ENCODE measurements at regions not wholly inside any gene's neighbourhood (a gene's known extent, or its start where the extent isn't known, plus 50 kb on each side); places are given as distances from the start of the nearest gene placed in this dataset.
"Not testable (repeated sequence)": the region's sequence is repeated elsewhere in the genome, so short reads cannot be mapped to it uniquely, and the experiment has no call there.

- no peaks in the 10 kb centered on the region for H3K27me3 ChIP-seq (ENCODE audit: insufficient read depth, low read length)
These were observed 54.6 kb downstream of the DKK1 start for GRCh38 chr10:52368725-52369124.

GRCh38 chr10:52374207-52374606 is 60.1 kb downstream of the DKK1 start:
- H4K20me1 ChIP-seq (ENCODE audit: insufficient read depth, low read length); H3K79me2 ChIP-seq (ENCODE audit: insufficient read depth, low read length); H2AFZ ChIP-seq (ENCODE audit: low read length); H3K9me3 ChIP-seq (ENCODE audit: low read length); H3K9ac ChIP-seq (ENCODE audit: low read length); H3K4me1 ChIP-seq (ENCODE audit: insufficient read depth, low read length, severe bottlenecking); H3K4me3 ChIP-seq (ENCODE audit: low read depth, low read length, poor library complexity, severe bottlenecking); H3K36me3 ChIP-seq (ENCODE audit: insufficient read depth, low read length); H3K9me2 ChIP-seq (ENCODE audit: low read depth, low read length); H3K27ac ChIP-seq (ENCODE audit: low read depth, low read length, poor library complexity, severe bottlenecking); H3K27me3 ChIP-seq (ENCODE audit: insufficient read depth, low read length); H3F3A ChIP-seq (ENCODE audit: insufficient read depth, low read length); H3K4me2 ChIP-seq (ENCODE audit: low read length): not testable (repeated sequence)

More at GRCh38 chr10:52368725-52369124, 54.6 kb downstream of the DKK1 start:
- no peak for TF ChIP-seq CTCF (IDR thresholded peaks at IDR 0.05; ENCODE audit: low read length)
- TF ChIP-seq EZH2 (IDR thresholded peaks at IDR 0.05; ENCODE audit: borderline replicate concordance, low read length), result no peak
- Histone ChIP-seq H3K9ac (ENCODE audit: low read length) (no peak overlapping the region), H3K4me1 (ENCODE audit: insufficient read depth, low read length, severe bottlenecking) (no peaks in the 10 kb centered on the region), H3K36me3 (ENCODE audit: insufficient read depth, low read length) (no peaks in the 10 kb centered on the region), H3K9me2 (ENCODE audit: low read depth, low read length) (no peaks in the 10 kb centered on the region), H3F3A (ENCODE audit: insufficient read depth, low read length) (no peaks in the 10 kb centered on the region), H2AFZ (ENCODE audit: low read length) (no peak overlapping the region), H3K4me3 (ENCODE audit: low read depth, low read length, poor library complexity, severe bottlenecking) (no peak overlapping the region), H3K27ac (ENCODE audit: low read depth, low read length, poor library complexity, severe bottlenecking) (no peak overlapping the region), H3K9me3 (ENCODE audit: low read length) (no peaks in the 10 kb centered on the region), H3K79me2 (ENCODE audit: insufficient read depth, low read length) (no peaks in the 10 kb centered on the region), H3K4me2 (ENCODE audit: low read length) (no peak overlapping the region), H4K20me1 (ENCODE audit: insufficient read depth, low read length) (no peaks in the 10 kb centered on the region)

- Histone ChIP-seq H3K36me3 (ENCODE audit: insufficient read depth, low read length) (no peaks in the 10 kb centered on the region), H4K20me1 (ENCODE audit: insufficient read depth, low read length) (no peaks in the 10 kb centered on the region), H2AFZ (ENCODE audit: low read length) (no peak overlapping the region), H3K4me2 (ENCODE audit: low read length) (no peak overlapping the region), H3K9ac (ENCODE audit: low read length) (no peak overlapping the region), H3K4me1 (ENCODE audit: insufficient read depth, low read length, severe bottlenecking) (no peaks in the 10 kb centered on the region), H3K4me3 (ENCODE audit: low read depth, low read length, poor library complexity, severe bottlenecking) (no peak overlapping the region), H3K79me2 (ENCODE audit: insufficient read depth, low read length) (no peaks in the 10 kb centered on the region), H3F3A (ENCODE audit: insufficient read depth, low read length) (no peaks in the 10 kb centered on the region), H3K9me2 (ENCODE audit: low read depth, low read length) (no peaks in the 10 kb centered on the region), H3K27ac (ENCODE audit: low read depth, low read length, poor library complexity, severe bottlenecking) (no peak overlapping the region), H3K9me3 (ENCODE audit: low read length) (no peaks in the 10 kb centered on the region), H3K27me3 (ENCODE audit: insufficient read depth, low read length) (no peaks in the 10 kb centered on the region)
- no peak for TF ChIP-seq EZH2 (IDR thresholded peaks at IDR 0.05; ENCODE audit: borderline replicate concordance, low read length)
These were observed 62.7 kb downstream of the DKK1 start for GRCh38 chr10:52376694-52377354.

- H3K9ac ChIP-seq (ENCODE audit: low read length), result no peak overlapping the region
- no peaks in the 10 kb centered on the region for H3K36me3 ChIP-seq (ENCODE audit: insufficient read depth, low read length)
- H3K27ac ChIP-seq (ENCODE audit: low read depth, low read length, poor library complexity, severe bottlenecking), result no peak overlapping the region
- H2AFZ ChIP-seq (ENCODE audit: low read length), result no peak overlapping the region
- no peaks in the 10 kb centered on the region for H3K79me2 ChIP-seq (ENCODE audit: insufficient read depth, low read length)
- H3K9me3 ChIP-seq (ENCODE audit: low read length), result no peaks in the 10 kb centered on the region
- H3K4me1 ChIP-seq (ENCODE audit: insufficient read depth, low read length, severe bottlenecking), result no peaks in the 10 kb centered on the region
- H3K27me3 ChIP-seq (ENCODE audit: insufficient read depth, low read length), result no peaks in the 10 kb centered on the region
- H3K9me2 ChIP-seq (ENCODE audit: low read depth, low read length), result no peaks in the 10 kb centered on the region
- H3F3A ChIP-seq (ENCODE audit: insufficient read depth, low read length), result no peaks in the 10 kb centered on the region
- TF ChIP-seq EZH2 (IDR thresholded peaks at IDR 0.05; ENCODE audit: borderline replicate concordance, low read length), result no peak
- no peaks in the 10 kb centered on the region for H4K20me1 ChIP-seq (ENCODE audit: insufficient read depth, low read length)
- no peak overlapping the region for H3K4me3 ChIP-seq (ENCODE audit: low read depth, low read length, poor library complexity, severe bottlenecking)
- no peak overlapping the region for H3K4me2 ChIP-seq (ENCODE audit: low read length)
These were observed 64.0 kb downstream of the DKK1 start for GRCh38 chr10:52378124-52378523.
